HEK293T (cell line): ENCODE measurements at regions not wholly inside any gene's neighbourhood (a gene's known extent, or its start where the extent isn't known, plus 50 kb on each side); places are given as distances from the start of the nearest gene placed in this dataset.

Experiments used
- BHLHE40 ChIP-seq: fragments of 450-650 bp; IDR thresholded peaks from 2 replicates; pipeline ENCODE4 v1.6.1; 2016; ENCODE audit warnings: mild to moderate bottlenecking, moderate library complexity, borderline replicate concordance
- CTBP1 ChIP-seq: fragments of 450-650 bp; IDR thresholded peaks from 2 replicates; pipeline ENCODE4 v1.6.1; 2016; ENCODE audit warnings: borderline replicate concordance
- FOXA1 ChIP-seq: fragments of 450-650 bp; IDR thresholded peaks from 2 replicates; pipeline ENCODE4 v1.6.1; 2016; ENCODE audit warnings: mild to moderate bottlenecking
- FOXK2 ChIP-seq: fragments of 450-650 bp; IDR thresholded peaks from 2 replicates; pipeline ENCODE4 v1.6.1; 2016; ENCODE audit warnings: mild to moderate bottlenecking
- FOXM1 ChIP-seq: fragments of 450-650 bp; IDR thresholded peaks from 2 replicates; pipeline ENCODE4 v1.6.1; 2017; ENCODE audit warnings: mild to moderate bottlenecking, borderline replicate concordance
- HDGF ChIP-seq: fragments of 450-650 bp; IDR thresholded peaks from 2 replicates; pipeline ENCODE4 v1.6.1; 2017; ENCODE audit warnings: antibody characterized with exemption, borderline replicate concordance
- LEF1 ChIP-seq: fragments of 450-650 bp; IDR thresholded peaks from 2 replicates; pipeline ENCODE4 v1.6.1; 2017; ENCODE audit warnings: mild to moderate bottlenecking, borderline replicate concordance
- PKNOX1 ChIP-seq: fragments of 450-650 bp; IDR thresholded peaks from 2 replicates; pipeline ENCODE4 v1.6.1; 2016
- SP1 ChIP-seq: fragments of 450-650 bp; IDR thresholded peaks from 2 replicates; pipeline ENCODE4 v1.6.1; 2017
- SUZ12 ChIP-seq: fragments of 450-650 bp; IDR thresholded peaks from 2 replicates; pipeline ENCODE4 v1.6.1; 2016; ENCODE audit warnings: mild to moderate bottlenecking
- TARDBP ChIP-seq: fragments of 450-650 bp; IDR thresholded peaks from 2 replicates; pipeline ENCODE4 v1.6.1; 2016
- ZNF384 ChIP-seq: fragments of 450-650 bp; IDR thresholded peaks from 2 replicates; pipeline ENCODE4 v1.6.1; 2016

DNA sequence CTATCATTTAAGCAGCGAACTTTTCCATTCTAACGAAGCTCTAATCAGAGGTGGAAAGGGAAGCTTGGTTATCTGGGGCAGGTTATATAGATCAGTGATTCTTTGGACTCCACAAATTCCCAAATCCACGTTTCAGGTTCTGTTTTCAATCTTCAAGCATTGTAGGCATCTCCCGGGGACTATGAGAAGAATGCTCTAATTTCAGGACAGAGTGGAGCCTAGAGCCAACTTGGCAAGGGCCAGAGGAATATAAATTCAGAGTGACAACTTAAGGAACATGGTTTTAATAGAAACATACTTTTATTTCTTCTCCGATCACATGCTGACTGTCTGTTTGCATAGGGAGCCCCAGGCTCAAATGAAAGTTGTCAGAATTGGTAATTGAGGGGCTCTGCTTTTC, 514.0 kb upstream of the KLF4 start:
- TF ChIP-seq LEF1 (no peak), HDGF (no peak), SUZ12 (no peak), ZNF384 (no peak), FOXK2 (no peak), FOXA1 (no peak), PKNOX1 (no peak), TARDBP (no peak), SP1 (no peak), BHLHE40 (no peak), CTBP1 (no peak), FOXM1 (no peak)
